ENCODE measurements at regions not wholly inside any gene's neighbourhood (a gene's known extent, or its start where the extent isn't known, plus 50 kb on each side); places are given as distances from the start of the nearest gene placed in this dataset.

DNA sequence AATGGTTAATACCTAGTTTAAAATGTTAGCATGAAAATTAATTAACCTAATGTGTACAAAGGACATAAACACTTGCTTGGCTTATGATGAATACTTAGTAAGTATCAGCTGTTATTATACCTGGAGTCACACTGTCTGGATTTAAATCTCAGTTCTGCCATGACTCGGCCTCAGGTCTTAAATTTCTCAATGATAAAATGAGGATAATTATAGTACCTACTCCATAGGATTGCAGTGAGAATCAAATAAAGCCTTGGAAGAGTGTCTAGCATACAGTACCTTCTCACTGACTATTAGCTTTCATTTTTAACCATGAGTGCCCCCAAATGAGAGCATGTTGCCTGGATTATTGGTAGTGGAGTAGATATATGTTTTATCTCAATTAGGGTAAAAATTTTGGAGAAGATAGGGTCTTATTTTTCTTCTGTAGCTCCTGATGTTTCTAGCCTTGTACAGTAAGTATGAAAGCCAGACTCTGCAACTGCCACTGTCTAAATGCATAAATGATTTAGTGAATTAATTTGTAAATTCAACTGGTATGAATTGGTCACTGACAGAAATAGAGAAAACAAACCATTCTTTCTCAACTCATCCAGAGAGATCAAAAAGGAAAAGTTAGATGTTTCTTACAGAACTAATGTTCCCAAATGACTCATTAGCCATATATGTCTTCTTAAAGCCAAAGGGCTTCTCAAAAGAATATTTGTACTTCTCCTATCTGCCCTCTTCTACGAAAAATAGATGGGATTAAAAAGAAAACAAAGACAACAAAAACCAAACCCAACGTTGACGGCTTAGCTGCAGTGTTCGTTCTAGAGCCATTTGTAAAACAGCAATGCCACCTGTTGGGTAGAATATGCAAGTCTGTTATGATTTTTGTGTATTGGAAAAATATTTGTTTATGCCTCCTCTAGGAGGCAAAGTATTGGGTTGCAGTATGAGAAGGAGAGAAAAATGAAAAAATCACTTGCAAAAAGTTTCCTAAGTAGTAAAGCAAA lies 53.8 kb upstream of the MROH9 start:
- H4K20me1 ChIP-seq (ENCODE audit: control insufficient read depth, extremely low read depth, insufficient read depth, low read length) = no peaks in the 10 kb centered on the region
- no peaks in the 10 kb centered on the region for H3K4me1 ChIP-seq (ENCODE audit: control insufficient read depth, extremely low read depth, insufficient read depth, low read length)
- no peaks in the 10 kb centered on the region for H3K9me1 ChIP-seq (ENCODE audit: control insufficient read depth, extremely low read depth, insufficient read depth, low read length)
- no peak overlapping the region for H3K4me2 ChIP-seq (ENCODE audit: control insufficient read depth, extremely low read depth, insufficient read depth, low read depth, low read length)
- no peaks in the 10 kb centered on the region for H3K9me3 ChIP-seq (ENCODE audit: control insufficient read depth, low read depth, low read length)
- H3K79me2 ChIP-seq (ENCODE audit: control insufficient read depth, insufficient read depth, low read length) = no peaks in the 10 kb centered on the region
- no peak overlapping the region for H3K4me3 ChIP-seq (ENCODE audit: control insufficient read depth in 2 of 3, extremely low read depth in 1 of 3, insufficient read depth in 2 of 3, low read depth in 1 of 3, low read length in 3 of 3)
- no peaks in the 10 kb centered on the region for H3K27me3 ChIP-seq (ENCODE audit: control insufficient read depth, extremely low read depth, insufficient read depth, low read length)
- H3K27ac ChIP-seq (ENCODE audit: control insufficient read depth, insufficient read depth, low read length) = no peak overlapping the region
- dilution Hi-C loops (cut with MboI; ENCODE audit: extremely low pct_ligation_motif_present, low sequenced_read_pairs) = no loop called here
- no peak for DNase-seq (ENCODE audit: low read depth, low spot score)
- FAIRE-seq = peak; percentile 9
- no peak for TF ChIP-seq EZH2 (IDR thresholded peaks at IDR 0.05; ENCODE audit: low read length)
- peak in 2 of 3 experiments; percentile 25 to 50 for TF ChIP-seq CTCF (optimal IDR thresholded peaks at IDR 0.05 in 1 of 3, IDR thresholded peaks at IDR 0.05 in 1 of 3, conservative IDR thresholded peaks at IDR 0.05 in 1 of 3; ENCODE audit: extremely low read depth in 1 of 3, insufficient read depth in 2 of 3, low read length in 3 of 3)
- no peak overlapping the region for H2AFZ ChIP-seq (ENCODE audit: control insufficient read depth, low read length)
- H3K36me3 ChIP-seq (ENCODE audit: control insufficient read depth in 2 of 2, extremely low read depth in 1 of 2, insufficient read depth in 2 of 2, low read length in 2 of 2) = no peaks in the 10 kb centered on the region
- H3K9ac ChIP-seq (ENCODE audit: control insufficient read depth, extremely low read depth, insufficient read depth, low read length) = no peak overlapping the region
